GM21723 (cell line): ENCODE measurements at regions not wholly inside any gene's neighbourhood (a gene's known extent, or its start where the extent isn't known, plus 50 kb on each side); places are given as distances from the start of the nearest gene placed in this dataset.

ENCODE experiments used
- ATAC-seq: cut with Tn5 transposase; IDR thresholded peaks from one replicate; pipeline ENCODE4 v1.9.1; 2021; ENCODE audit warnings: mild to moderate bottlenecking, moderate library complexity; ENCODE audit not compliant: unreplicated experiment

DNA sequence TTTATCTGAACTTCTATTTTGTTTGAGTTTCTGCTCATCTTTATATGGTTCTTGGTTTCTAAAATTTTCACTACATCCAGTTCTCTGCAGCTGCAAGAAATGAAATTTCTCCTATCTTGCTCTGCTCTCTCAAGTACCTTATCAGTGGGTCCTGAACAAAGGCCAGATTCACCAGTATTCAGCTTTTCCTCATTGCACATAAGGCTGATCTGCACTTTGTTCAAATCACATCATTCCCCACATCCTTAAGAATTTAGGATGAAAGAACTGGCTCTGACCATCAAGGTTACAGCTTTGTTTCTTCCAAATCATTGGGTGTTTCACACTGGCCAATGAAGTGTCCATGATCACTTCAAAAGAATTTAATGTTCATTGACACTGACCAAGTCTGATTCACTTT, 211.4 kb downstream of the GRIN2B start:
- ATAC-seq: no peak

DNA sequence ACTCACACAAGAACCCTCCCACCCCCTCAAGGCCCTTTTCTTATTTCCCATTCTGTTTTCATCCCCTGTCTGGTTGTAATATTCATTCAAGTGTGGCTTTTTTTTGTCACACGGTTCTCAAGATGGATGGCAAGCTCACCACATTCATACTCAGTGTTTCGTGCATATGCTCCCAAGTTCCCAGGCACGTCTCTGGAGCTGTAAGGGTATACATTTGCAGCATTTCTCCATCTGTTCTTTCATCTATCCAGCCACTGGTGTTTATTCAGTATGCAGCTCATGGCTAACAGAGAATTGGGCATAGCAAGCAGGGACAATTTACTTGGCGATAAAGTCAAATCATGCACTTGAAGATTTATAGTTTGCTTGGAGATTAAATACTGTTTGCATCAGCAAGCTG, 212.1 kb downstream of the GRIN2B start:
- ATAC-seq: no peak

DNA sequence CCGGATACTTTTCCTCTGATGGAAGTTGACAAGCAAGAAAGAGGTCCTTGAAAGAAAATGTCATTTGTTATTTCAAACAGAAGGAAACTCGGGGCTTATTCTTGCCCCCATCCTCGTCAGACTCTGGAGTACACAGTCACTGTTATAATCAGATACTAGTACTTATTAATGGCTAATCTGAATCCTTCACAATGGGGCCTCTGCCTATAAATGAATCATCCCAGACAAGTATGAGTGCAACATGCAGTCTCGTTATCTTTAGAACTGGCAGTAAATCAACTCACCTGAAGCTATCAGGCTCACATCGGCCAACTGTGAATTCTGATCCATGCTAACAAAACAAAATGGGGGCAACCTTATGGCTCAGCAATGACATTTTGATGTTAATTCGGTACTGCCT, 216.7 kb downstream of the GRIN2B start:
- no peak for ATAC-seq

DNA sequence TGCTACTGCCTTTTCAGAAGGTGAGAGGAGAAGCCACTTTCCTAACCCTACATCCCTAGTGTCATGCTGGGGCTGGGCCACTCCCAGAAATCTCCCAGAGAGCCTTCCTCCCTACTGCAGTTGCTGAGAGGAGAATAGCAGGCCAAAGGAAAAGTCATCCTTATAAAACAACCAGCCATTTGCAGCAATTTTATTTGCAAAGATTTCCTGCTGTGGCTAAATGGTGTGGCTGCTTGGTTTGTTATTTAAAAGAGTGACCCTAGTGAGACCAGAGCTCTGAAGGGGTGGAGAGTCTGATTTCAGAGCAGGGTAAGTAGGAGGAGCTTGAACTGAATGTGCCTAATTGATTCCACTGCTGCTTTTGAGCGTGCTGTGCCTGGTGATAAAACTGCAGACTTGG, 232.0 kb downstream of the GRIN2B start:
- ATAC-seq: no peak

DNA sequence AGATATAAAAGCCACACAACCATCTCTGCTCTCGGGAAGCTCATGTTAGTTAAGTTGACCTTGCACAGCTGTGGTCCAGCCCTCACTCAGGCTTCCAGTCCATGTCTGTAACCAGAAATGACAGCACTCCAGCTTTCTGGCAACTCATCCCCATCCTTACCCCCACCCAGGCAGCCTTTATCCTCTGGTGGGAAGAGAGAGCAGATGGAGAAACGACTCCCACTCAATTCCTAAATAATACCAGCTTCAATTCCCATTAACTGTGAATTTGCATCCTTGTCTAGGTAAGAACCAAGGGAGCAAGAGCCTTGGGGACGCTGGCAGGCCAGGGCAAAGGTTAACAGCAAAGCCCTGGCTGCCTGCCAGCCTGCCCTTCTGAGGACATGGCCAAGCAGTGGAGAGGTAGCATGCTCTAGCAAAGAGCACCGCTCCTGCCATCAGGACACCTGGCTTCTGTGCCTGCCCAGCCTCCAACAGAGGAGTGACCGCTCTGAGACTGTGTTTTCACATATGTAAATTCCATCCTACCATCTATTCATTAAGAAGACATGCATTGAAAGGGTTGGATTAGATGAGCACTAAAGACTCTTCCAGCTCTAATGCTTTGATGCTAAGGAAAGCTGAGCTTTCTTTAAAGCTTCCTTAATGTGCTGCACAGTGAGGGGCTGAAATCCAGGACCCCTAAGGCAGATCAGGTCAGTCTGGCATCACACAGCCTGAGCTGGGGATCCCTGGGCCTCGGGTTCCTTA, 236.1 kb downstream of the GRIN2B start:
- no peak for ATAC-seq

DNA sequence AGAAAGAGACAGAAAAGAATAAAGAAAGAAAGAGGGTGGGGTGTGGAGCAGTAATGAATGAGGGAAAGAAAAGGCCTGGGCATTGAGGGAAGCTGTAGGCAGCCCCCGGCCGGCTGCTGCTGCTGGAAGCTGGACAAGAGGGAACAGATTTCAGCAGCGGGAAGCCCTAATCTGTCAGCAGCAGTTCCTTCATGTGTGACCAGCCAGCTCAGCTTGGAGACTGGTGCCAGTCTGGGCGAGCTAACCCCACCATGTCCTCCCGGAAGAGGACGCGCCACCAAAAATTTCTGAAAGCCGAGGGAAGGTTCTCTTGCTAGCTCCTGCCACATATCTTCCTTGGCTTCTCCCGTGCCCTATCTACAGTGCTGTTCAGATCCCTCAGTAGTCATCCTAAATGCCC, 236.8 kb downstream of the GRIN2B start:
- no peak for ATAC-seq

DNA sequence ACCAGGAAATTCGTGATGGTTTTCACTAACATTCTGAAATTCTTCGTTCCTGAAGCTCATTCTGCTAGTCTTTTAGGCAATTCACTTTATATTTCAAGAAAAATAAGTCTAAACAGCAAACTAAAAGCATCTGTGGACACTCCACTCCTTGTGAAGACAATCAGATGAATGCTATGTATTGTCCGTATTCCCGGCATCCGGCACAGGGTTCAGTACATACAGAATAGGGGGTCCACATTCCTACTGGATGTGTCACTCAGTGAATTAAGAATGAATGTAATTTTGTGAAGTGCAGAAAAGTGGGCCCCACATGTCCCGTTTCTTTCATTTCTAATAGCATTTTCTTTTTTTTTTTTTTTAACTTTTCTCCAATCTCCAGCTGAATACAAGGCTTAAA, 241.3 kb downstream of the GRIN2B start:
- ATAC-seq: no peak

DNA sequence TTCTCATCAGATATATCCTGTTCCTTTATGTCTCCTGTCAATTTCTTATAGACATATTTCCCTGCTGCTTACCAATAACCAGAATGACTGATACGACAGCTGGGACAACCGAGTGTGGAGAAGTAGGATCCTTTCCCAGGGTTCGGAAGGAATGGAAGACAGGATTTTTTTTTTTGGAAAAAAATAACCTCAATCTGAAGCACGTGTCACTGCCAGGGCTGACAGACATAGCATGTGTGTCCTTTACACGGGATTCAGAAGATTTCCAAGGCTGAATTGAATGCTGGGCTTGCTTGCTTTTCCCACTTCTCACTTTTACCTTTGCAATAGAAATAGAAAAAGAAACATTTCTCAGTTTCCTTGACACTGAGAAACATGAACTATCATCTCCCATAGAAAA, 245.7 kb downstream of the GRIN2B start:
- ATAC-seq: no peak

DNA sequence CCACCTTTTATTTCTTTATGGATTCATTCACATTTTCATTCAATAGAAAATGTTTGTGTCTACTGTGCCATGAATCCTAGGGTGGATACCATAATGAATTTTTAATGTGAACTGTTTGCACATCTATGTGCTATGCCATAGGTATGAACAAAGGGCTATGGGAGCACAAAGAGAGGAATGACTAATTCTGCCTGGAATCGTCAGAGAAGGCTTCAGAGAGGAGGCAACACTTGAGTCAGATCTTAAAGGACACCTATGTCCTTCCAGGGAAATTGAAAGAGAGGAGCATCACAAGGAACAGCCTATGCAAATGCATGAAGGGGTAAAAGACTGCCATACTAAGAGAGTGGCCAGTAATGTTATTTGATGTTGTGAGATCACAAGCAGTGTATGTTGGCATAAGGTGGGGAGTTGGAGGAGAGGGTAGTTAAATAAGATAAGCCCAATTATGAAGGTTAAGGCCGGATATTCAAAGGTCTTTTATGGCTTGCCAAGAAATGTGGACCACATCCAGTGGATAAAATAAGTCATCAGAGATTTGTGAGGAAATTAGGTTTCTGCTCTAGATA, 246.7 kb downstream of the GRIN2B start:
- ATAC-seq: no peak

DNA sequence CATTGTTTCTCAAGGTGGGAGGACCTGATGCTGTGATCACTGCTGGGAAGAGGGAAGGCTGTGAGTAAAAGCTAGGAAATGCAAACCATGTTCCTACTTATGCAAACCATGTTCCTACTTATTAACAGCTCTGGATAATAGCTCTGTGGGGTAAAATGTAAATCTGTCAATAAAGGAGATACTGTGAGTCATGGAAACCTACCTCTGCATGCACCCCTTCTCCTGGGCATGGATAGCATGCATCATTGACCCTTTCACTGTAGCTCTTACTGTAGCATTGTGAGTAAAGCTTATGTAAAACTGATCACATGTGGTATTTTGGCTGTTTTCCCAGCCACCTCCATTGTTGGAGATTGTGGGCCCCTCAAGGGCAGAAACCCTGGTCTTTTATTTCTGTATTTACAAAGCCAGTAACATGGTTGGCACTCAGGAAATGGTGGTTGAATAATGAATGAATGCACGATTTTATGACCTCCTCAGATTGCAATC, 253.7 kb downstream of the GRIN2B start:
- ATAC-seq: no peak

DNA sequence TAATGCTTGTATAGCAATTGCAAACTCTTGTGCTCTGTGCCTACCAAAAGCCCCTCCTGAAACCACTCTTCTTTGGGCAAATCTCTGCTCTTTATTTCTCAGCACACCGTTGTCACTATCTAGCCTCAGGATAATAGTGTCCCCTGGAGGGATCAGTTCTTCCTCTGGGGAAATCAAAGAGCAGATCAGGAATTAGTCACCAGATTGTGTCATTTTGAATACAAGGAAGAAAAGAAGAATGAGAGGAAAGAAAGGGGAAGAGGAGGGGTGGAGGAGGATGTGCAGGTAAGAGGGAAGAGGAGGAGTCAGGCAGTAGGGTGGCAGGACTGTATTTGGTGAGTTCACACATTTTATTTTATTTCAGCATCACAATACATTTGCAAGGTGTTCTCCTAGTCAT, 256.4 kb downstream of the GRIN2B start:
- no peak for ATAC-seq

DNA sequence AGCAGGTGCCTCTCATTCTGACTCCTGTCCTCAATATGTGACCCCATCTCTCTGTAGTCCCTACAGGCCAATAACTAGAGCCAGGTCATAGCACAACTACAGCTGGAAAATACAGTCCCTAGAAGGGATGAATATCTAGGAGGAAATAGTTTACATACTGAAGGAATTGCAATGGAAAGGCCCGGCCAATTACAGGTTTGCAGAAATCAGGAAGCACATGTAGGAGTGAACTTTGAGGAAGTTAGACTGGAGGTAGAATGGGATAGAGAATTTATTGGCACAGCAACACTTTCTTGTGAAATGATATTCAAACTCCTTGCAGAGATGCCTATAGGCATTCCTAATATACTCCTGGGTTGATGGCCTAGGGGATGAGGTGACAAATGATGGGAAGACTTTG, 257.3 kb downstream of the GRIN2B start:
- no peak for ATAC-seq

DNA sequence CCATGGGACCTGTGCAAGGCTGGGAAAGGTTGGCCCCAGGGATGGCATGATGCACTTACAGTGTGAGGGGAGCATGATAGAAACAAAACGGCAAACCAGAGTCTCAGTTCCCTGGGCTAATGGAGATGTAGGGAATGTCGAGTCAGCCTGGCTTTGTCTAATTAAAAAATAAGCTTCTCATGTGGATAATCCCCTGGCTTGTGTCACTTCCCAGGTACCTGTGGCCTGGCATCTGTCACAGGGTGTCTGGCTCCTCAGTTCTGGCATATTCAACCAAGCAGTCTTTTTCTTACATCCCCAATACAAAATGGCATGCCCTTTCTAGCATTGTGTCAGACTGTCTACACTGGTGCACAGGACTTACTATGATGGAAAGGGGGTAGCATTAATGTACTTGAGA, 261.4 kb downstream of the GRIN2B start:
- no peak for ATAC-seq

DNA sequence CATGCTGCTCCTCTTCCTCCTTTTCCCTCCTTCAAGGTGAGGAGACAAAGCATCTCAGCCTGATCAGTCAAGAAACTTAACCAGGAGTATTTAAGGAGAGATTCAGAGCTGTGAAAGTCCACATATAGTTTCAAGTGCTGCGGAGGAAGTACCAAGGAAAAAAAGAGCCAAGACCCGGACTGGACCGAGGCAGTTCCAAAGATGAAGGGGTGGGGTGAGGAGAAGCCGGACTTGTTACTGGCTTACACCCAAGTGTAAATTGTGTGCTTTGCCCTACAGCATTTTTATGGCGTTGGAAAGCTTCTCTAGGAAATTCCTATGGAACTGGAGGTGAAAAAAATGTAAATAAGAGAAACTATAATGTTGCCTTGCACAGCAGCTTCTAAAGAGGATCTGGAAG, 263.1 kb downstream of the GRIN2B start:
- no peak for ATAC-seq

DNA sequence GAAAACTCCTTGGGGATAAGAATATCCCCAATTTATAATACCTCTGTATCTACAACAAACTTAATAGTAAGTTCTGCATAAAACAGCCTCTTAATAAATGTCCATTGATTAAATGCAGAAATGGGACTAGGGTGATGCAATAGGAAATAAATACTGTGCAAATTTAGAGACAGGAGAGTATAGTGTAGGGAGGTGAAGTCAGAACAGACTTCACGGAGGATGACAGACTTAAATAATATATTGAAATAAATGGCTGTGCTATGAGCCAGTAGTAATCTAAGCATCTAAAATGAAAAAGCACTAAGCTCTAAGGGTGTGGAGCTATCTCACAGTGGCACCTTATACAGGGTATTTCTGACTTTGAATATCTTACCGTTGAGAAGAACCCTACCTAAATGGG, 265.3 kb downstream of the GRIN2B start:
- ATAC-seq: no peak

DNA sequence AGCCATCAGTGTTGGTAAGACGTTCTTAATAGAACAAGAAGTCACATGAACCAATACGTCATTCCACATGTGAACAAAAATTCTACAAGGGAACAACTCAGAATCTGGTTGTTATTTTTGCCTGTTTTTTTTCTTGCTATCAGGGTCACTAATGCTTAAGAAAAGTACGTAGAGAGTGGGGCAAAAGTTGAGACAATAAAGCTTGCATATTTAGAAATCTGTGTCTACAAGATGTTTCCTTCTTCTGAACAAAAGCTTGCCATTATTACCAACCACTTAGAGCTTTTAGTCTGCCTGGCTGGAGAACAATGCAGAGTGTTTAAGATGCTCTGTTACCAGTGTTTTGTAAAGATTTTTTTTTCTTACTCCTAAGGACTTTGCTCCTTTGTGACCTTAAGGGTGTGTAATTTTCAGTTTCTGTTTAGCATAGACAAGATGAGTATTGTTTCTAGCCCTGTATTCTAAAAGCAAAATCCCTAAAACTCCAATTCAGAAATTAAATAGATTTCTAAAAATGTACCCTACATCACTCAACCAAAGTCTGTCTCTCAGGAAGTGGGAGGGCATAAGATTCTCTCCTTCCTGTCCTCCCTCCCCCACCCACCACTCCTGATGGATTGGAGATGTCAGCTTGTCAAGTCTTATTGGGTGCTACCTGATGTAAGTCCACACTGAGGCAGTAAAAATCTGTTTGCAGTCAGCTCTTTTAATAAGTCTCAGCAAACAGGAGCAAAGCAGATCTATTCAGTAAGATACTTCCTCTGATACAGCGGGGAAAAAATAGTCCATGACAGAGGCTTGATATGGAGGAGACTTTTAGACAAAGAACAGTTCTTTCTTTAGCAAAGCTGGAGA, 267.6 kb downstream of the GRIN2B start:
- ATAC-seq: no peak

DNA sequence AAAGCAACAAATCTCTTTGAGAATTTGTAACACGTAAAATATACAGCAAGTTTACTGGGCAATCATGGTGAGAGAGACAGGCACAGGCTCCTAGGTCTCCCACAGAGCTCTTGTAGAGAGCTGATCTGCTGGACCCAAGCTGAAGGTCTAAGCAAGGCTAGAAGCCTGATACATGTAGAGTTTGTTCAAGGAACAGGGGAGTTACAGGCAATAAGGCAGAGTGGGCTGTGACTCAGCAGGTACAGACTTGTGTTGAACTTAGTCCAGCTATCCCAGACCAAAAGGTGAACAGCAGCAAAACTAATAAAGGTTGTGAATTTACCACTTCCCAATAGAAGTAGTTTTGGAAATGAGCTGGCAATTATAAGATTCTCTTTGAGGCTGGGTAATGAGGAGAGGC, 273.6 kb downstream of the GRIN2B start:
- ATAC-seq: no peak

DNA sequence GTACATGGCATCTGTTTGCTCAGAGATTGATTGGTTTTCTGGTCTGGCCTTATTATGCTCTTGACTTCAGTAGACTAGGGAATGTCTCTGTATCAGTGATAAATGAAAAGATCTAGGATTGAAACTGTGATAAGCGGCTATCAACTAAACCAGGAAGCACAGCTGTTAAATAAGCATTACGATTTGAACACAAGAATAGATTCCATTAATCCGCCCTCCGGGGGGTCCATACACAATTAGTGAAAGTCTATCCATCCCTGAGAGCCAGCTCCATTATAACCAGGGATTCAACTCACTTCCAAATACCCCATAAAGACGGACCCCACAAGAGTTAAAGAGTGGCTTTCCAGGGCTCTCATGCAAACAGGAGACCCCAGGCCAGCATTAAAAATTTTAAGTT, 279.0 kb downstream of the GRIN2B start:
- ATAC-seq: no peak

DNA sequence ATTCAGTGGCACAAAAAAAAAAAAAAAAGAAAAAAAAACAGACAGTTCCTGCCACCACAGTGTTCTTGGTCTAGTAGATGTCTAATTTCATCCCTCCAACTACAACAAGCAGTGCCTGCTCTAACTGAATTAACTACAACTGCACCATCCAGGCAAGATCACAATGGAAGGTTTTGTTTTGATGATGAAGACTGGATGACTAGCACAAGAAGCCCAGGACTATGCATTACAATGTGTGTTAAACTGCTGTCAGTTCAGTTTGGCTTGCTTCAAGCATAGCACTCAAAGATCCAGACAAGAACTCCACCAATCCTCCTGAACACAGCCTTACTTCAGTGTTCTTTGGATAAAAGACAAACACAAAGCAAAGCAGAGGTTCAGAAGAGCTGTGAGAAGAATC, 279.9 kb downstream of the GRIN2B start:
- no peak for ATAC-seq

DNA sequence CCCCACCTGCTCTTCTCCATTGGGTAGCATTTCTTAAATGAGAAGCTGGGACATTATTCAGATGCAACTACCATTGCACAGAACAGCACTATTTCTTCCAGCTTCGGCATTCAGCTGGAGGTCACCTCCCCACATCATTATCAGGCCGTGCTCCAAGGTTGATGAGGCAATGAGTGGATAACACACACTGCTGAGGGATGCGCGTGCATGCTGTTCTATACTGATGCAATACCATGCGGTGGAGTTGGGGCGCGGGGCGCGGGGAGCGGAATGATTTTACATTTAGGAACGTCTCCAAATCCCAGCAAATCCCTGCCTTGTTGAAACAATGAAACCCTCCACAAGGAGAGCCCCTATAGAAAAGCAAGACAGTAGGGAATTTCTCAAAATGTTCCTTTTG, 283.4 kb downstream of the GRIN2B start:
- ATAC-seq: no peak

DNA sequence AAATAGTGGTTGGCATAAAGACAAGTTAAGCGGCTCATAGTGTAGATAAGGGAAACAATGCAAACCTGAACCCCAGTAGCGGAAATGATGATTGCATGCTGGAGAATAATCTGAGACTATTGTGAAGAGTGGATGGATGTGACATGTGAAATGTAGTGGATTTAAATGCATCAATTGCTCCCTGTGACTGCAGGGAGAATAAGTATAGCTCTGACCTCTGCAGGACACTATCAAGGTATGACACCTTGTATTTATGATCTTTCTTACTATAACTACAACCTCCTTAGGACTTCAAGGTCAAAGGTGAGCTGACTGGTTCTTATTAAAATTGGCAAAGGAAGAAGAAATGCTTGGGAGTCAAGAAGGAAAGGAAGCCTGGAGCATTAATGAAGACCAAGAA, 285.6 kb downstream of the GRIN2B start:
- ATAC-seq: no peak

DNA sequence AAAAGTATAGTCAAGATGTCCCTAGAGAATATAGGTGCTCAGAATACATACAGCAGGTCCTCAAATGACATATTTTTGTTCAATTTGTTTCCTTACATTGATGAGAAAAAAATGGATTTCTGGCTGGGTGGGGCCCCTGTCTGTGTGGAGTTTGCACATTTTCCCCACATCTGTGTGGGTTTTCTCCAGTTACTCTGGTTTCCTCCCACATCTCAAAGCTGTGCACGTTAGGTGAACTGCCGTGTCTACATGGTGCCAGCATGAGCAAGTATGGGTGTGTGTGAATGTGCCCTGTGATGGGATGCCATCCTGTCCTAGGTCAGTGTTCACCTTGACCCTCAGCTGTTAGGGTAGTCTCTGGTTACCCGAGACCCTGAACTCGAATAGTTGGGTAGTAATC, 289.1 kb downstream of the GRIN2B start:
- ATAC-seq: no peak
